ENCODE measurements at regions not wholly inside any gene's neighbourhood (a gene's known extent, or its start where the extent isn't known, plus 50 kb on each side); places are given as distances from the start of the nearest gene placed in this dataset.
A peak's percentile ranks its signal among the peaks of the same experiment; 100 is the strongest.
"Not testable (repeated sequence)": the region's sequence is repeated elsewhere in the genome, so short reads cannot be mapped to it uniquely, and the experiment has no call there.

DNA sequence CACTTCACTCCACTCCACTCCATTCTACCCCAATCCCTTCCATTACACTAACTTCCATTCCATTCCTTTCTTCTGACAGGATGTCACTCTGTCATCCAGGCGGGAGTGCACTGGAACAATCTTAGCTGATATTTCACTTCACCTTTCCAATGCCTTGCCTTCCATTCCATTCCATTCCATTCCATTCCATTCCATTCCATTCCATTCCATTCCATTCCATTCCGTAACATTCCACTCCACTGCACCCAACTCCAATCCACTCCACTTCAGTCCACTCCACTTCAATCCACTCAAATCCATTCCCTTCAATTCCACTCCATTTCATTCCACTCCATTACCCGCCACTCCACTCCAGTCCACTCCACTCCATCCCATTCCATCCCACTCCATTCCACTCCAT, 1099.4 kb downstream of the TSPY10 start:
- Histone ChIP-seq H3K27me3 (ENCODE audit: low read depth) (no peaks in the 10 kb centered on the region), H3K36me3 (replicated peaks) (no peaks in the 10 kb centered on the region), H3K4me3 (no peak overlapping the region), H3K9me3 (no peaks in the 10 kb centered on the region), H3K4me1 (no peaks in the 10 kb centered on the region)
- in situ Hi-C loops (cut with MboI; ENCODE audit: low sequenced_read_pairs), result no loop called here
- DNase-seq (ENCODE audit: low spot score in 2 of 2), result peak in 1 of 2 experiments; percentile 62

DNA sequence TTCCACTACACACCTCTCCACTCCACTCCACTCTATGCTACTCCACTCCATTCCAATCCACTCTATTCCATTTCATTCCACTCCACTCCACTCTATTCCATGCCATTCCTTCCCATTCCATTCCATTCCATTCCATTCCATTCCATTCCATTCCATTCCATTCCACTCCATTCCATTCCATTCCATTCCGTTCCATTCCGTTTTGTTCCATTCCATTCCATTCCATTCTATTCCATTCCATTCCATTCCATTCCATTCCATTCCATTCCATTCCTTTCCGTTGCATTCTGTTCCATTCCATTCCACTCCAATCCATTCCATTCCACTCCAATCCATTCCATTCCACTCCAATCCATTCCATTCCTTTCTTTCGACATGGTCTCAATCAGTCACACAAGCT, 1121.1 kb downstream of the TSPY10 start:
- H3K27me3 ChIP-seq (ENCODE audit: low read depth); in situ Hi-C loops (cut with MboI; ENCODE audit: low sequenced_read_pairs); H3K9me3 ChIP-seq; DNase-seq (ENCODE audit: low spot score in 2 of 2); H3K36me3 ChIP-seq (replicated peaks); H3K4me1 ChIP-seq; H3K4me3 ChIP-seq: not testable (repeated sequence)

DNA sequence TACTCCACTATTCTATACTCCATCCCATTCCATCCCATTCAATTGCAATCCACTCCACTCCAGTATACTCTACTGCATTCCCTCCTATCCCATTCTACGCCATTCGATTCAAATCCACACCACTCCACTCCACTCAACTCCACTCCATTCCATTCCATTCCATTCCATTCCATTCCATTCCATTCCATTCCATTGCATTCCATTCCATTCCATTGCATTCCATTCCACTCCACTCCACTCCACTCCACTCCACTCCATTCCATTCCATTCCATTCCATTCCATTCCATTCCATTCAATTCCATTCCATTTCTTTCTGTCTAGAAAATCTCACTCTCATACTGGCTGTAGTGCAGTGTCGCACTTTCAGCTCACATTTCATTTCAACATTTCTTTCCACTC, 1129.4 kb downstream of the TSPY10 start:
- in situ Hi-C loops (cut with MboI; ENCODE audit: low sequenced_read_pairs); H3K9me3 ChIP-seq: not testable (repeated sequence)

DNA sequence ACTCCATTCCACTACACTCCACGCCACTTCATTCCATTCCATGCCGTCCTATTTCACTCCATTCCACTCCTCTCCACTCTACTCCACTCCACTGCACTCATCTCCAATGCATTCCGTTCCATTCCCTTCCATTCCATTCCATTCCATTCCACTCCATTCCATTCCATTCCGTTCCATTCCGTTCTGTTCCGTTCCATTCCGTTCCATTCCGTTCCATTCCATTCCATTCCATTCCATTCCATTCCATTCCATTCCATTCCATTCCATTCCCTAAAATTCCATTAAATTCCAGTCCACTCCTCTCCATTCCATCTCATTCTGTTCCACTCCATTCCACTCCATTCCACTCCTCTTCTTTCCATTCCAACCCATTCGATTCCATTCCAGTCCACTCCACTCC, 1139.1 kb downstream of the TSPY10 start:
- H3K36me3 ChIP-seq (replicated peaks), result no peaks in the 10 kb centered on the region
- H3K4me3 ChIP-seq, result no peak overlapping the region
- H3K4me1 ChIP-seq, result no peaks in the 10 kb centered on the region
- DNase-seq (ENCODE audit: low spot score in 2 of 2), result peak in 1 of 2 experiments; percentile 0
- no peaks in the 10 kb centered on the region for H3K27me3 ChIP-seq (ENCODE audit: low read depth)
- in situ Hi-C loops (cut with MboI; ENCODE audit: low sequenced_read_pairs), result no loop called here
- H3K9me3 ChIP-seq, result no peaks in the 10 kb centered on the region

More for the DNA sequence above, 1129.4 kb downstream of the TSPY10 start:
- DNase-seq (ENCODE audit: low spot score in 2 of 2); H3K36me3 ChIP-seq (replicated peaks); H3K27me3 ChIP-seq (ENCODE audit: low read depth); H3K4me3 ChIP-seq; H3K4me1 ChIP-seq: not testable (repeated sequence)

DNA sequence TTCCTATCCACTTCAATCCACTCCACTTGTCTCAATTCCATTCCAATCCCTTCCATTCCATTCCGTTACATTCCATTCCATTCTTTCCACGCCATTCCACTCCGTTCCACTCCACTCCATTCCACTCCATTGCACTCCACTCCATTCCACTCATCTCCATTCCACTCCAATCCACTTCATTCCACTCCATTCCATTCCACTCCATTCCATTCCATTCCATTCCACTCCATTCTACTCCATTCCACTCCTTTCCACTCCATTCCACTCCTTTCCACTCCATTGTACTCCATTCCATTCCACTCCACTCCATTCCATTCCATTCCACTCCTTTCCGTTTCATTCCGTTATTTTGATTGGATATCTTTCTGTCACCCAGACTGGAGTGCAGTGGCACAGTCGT, 1158.7 kb downstream of the TSPY10 start:
- no peak overlapping the region for H3K4me3 ChIP-seq
- H3K9me3 ChIP-seq, result no peaks in the 10 kb centered on the region
- in situ Hi-C loops (cut with MboI; ENCODE audit: low sequenced_read_pairs), result no loop called here
- H3K36me3 ChIP-seq (replicated peaks), result no peaks in the 10 kb centered on the region
- DNase-seq (ENCODE audit: low spot score in 2 of 2), result no peak
- no peaks in the 10 kb centered on the region for H3K27me3 ChIP-seq (ENCODE audit: low read depth)
- no peaks in the 10 kb centered on the region for H3K4me1 ChIP-seq
